ENCODE measurements at regions not wholly inside any gene's neighbourhood (a gene's known extent, or its start where the extent isn't known, plus 50 kb on each side); places are given as distances from the start of the nearest gene placed in this dataset.

- no peak overlapping the region for H3K4me3 ChIP-seq (ENCODE audit: insufficient read depth, low read length)
- no peaks in the 10 kb centered on the region for H4K20me1 ChIP-seq (ENCODE audit: insufficient read depth, low read length)
- no peak for TF ChIP-seq CTCF (IDR thresholded peaks at IDR 0.05; ENCODE audit: extremely low read depth, low read depth, low read length)
- no peaks in the 10 kb centered on the region for H3K36me3 ChIP-seq (ENCODE audit: insufficient read depth, low read length)
- no peak for DNase-seq (ENCODE audit: insufficient read length, low spot score, missing footprints)
- H3K27ac ChIP-seq (ENCODE audit: low read depth, low read length) = no peak overlapping the region
- no peaks in the 10 kb centered on the region for H3K79me2 ChIP-seq (ENCODE audit: insufficient read depth, low read length)
- no peaks in the 10 kb centered on the region for H3K4me1 ChIP-seq (ENCODE audit: insufficient read depth, low read length)
- no peaks in the 10 kb centered on the region for H3K27me3 ChIP-seq (ENCODE audit: insufficient read depth, low read length)
- no peak overlapping the region for H2AFZ ChIP-seq (ENCODE audit: low read length)
- no peak overlapping the region for H3K4me2 ChIP-seq (ENCODE audit: insufficient read depth, low read length)
- no peaks in the 10 kb centered on the region for H3K9me3 ChIP-seq (ENCODE audit: low read depth, low read length)
Measured at GRCh38 chr4:149072384-149072783, 630.2 kb upstream of the NR3C2 start.

GRCh38 chr4:149065753-149066152, 623.5 kb upstream of the NR3C2 start:
- no peak for TF ChIP-seq CTCF (IDR thresholded peaks at IDR 0.05; ENCODE audit: extremely low read depth, low read depth, low read length)
- Histone ChIP-seq H3K4me2 (ENCODE audit: insufficient read depth, low read length) (no peak overlapping the region), H2AFZ (ENCODE audit: low read length) (no peak overlapping the region), H3K36me3 (ENCODE audit: insufficient read depth, low read length) (no peaks in the 10 kb centered on the region), H3K4me3 (ENCODE audit: insufficient read depth, low read length) (no peak overlapping the region), H3K4me1 (ENCODE audit: insufficient read depth, low read length) (no peaks in the 10 kb centered on the region), H3K79me2 (ENCODE audit: insufficient read depth, low read length) (no peaks in the 10 kb centered on the region), H4K20me1 (ENCODE audit: insufficient read depth, low read length) (no peaks in the 10 kb centered on the region), H3K27me3 (ENCODE audit: insufficient read depth, low read length) (no peaks in the 10 kb centered on the region), H3K27ac (ENCODE audit: low read depth, low read length) (no peak overlapping the region), H3K9me3 (ENCODE audit: low read depth, low read length) (no peaks in the 10 kb centered on the region)
- DNase-seq (ENCODE audit: insufficient read length, low spot score, missing footprints) = no peak

- Histone ChIP-seq H3K4me2 (ENCODE audit: insufficient read depth, low read length) (no peak overlapping the region), H3K79me2 (ENCODE audit: insufficient read depth, low read length) (no peaks in the 10 kb centered on the region), H3K9me3 (ENCODE audit: low read depth, low read length) (no peaks in the 10 kb centered on the region), H3K4me1 (ENCODE audit: insufficient read depth, low read length) (no peaks in the 10 kb centered on the region), H2AFZ (ENCODE audit: low read length) (no peak overlapping the region), H3K27me3 (ENCODE audit: insufficient read depth, low read length) (no peaks in the 10 kb centered on the region), H4K20me1 (ENCODE audit: insufficient read depth, low read length) (no peaks in the 10 kb centered on the region), H3K36me3 (ENCODE audit: insufficient read depth, low read length) (no peaks in the 10 kb centered on the region), H3K27ac (ENCODE audit: low read depth, low read length) (no peak overlapping the region), H3K4me3 (ENCODE audit: insufficient read depth, low read length) (no peak overlapping the region)
- no peak for DNase-seq (ENCODE audit: insufficient read length, low spot score, missing footprints)
- TF ChIP-seq CTCF (IDR thresholded peaks at IDR 0.05; ENCODE audit: extremely low read depth, low read depth, low read length) = no peak
Measured at GRCh38 chr4:149062997-149063396, 620.8 kb upstream of the NR3C2 start.

GRCh38 chr4:149057594-149057993, 615.4 kb upstream of the NR3C2 start:
- H3K27ac ChIP-seq (ENCODE audit: low read depth, low read length) = no peak overlapping the region
- no peak overlapping the region for H3K4me2 ChIP-seq (ENCODE audit: insufficient read depth, low read length)
- no peaks in the 10 kb centered on the region for H3K27me3 ChIP-seq (ENCODE audit: insufficient read depth, low read length)
- no peak overlapping the region for H2AFZ ChIP-seq (ENCODE audit: low read length)
- H3K36me3 ChIP-seq (ENCODE audit: insufficient read depth, low read length) = no peaks in the 10 kb centered on the region
- TF ChIP-seq CTCF (IDR thresholded peaks at IDR 0.05; ENCODE audit: extremely low read depth, low read depth, low read length) = no peak
- no peaks in the 10 kb centered on the region for H3K79me2 ChIP-seq (ENCODE audit: insufficient read depth, low read length)
- no peak overlapping the region for H3K4me3 ChIP-seq (ENCODE audit: insufficient read depth, low read length)
- no peak for DNase-seq (ENCODE audit: insufficient read length, low spot score, missing footprints)
- H3K9me3 ChIP-seq (ENCODE audit: low read depth, low read length) = no peaks in the 10 kb centered on the region
- H4K20me1 ChIP-seq (ENCODE audit: insufficient read depth, low read length) = no peaks in the 10 kb centered on the region
- no peaks in the 10 kb centered on the region for H3K4me1 ChIP-seq (ENCODE audit: insufficient read depth, low read length)
